ENCODE measurements at regions not wholly inside any gene's neighbourhood (a gene's known extent, or its start where the extent isn't known, plus 50 kb on each side); places are given as distances from the start of the nearest gene placed in this dataset.

DNA sequence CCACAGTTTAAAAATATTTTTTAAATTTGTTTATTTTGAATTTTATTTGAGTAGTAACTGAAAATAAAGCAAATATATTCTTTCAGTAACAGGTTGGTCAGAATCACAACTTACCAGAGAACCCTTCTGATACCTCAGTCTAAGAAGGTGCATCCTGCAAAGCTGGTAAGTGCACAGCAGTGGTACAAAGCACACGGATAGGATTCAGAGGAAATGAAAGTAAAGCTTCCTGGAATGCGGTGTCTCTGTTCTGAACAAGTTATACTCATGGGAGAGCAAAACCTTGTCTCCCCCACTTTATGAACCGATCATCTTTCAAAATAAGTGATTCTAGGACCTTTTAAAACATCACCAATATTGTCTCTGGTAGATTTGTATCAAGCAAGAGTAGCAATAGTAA is 398.3 kb downstream of the TMX3 start:
- Histone ChIP-seq H2BK20ac (ENCODE audit: low read length) (no peak overlapping the region), H2BK5ac (ENCODE audit: low read depth, low read length) (no peak overlapping the region), H3K23me2 (ENCODE audit: low read depth, low read length) (no peaks in the 10 kb centered on the region), H3K4me3 (ENCODE audit: extremely low read depth in 1 of 4, insufficient read depth in 2 of 4, low read depth in 3 of 4, low read length in 4 of 4) (no peak overlapping the region), H3K27ac (ENCODE audit: low read depth, low read length) (no peak overlapping the region), H2BK12ac (ENCODE audit: low read depth, low read length) (no peak overlapping the region), H3K27me3 (replicated peaks in 1 of 4; ENCODE audit: control insufficient read depth in 3 of 4, extremely low read depth in 1 of 4, insufficient read depth in 3 of 4, low read length in 3 of 4) (no peaks in the 10 kb centered on the region), H3K23ac (ENCODE audit: insufficient read length) (no peak overlapping the region), H4K5ac (ENCODE audit: insufficient read length, low read depth, low read length) (no peak overlapping the region), H3K79me2 (ENCODE audit: control insufficient read depth in 1 of 2, insufficient read depth in 2 of 2, low read length in 2 of 2) (no peaks in the 10 kb centered on the region), H3K4me1 (replicated peaks in 1 of 4; ENCODE audit: control insufficient read depth in 3 of 4, insufficient read depth in 4 of 4, low read length in 3 of 4) (no peaks in the 10 kb centered on the region), H3K14ac (ENCODE audit: insufficient read length) (no peak overlapping the region), H3K36me3 (ENCODE audit: control insufficient read depth in 2 of 4, insufficient read depth in 4 of 4, low read length in 3 of 4) (no peaks in the 10 kb centered on the region), H3K9me3 (ENCODE audit: insufficient read depth in 2 of 2, low read depth in 1 of 2, low read length in 1 of 2) (no peaks in the 10 kb centered on the region), H3K4ac (replicated peaks; ENCODE audit: insufficient read length, low read depth, low read length) (no peak overlapping the region), H2AK5ac (ENCODE audit: low read depth, low read length) (no peak overlapping the region), H4K91ac (replicated peaks; ENCODE audit: insufficient read length, low read length) (no peak overlapping the region), H3K18ac (ENCODE audit: extremely low read depth, low read length) (no peak overlapping the region), H4K20me1 (replicated peaks in 1 of 2; ENCODE audit: control insufficient read depth in 1 of 2, insufficient read depth in 2 of 2, low read length in 2 of 2) (no peaks in the 10 kb centered on the region), H2BK15ac (ENCODE audit: low read length) (no peak overlapping the region), H3K9ac (replicated peaks in 1 of 4; ENCODE audit: extremely low read depth in 1 of 4, low read depth in 3 of 4, low read length in 3 of 4) (no peak overlapping the region), H4K8ac (ENCODE audit: extremely low read depth, insufficient read depth, low read length) (no peak overlapping the region), H3K79me1 (ENCODE audit: low read depth, low read length) (no peaks in the 10 kb centered on the region), H3K4me2 (ENCODE audit: insufficient read depth in 1 of 2, low read depth in 2 of 2, low read length in 2 of 2) (no peak overlapping the region), H2BK120ac (replicated peaks; ENCODE audit: low read depth, low read length) (no peak overlapping the region), H3K56ac (replicated peaks; ENCODE audit: insufficient read length, low read depth, low read length) (no peak overlapping the region), H2AFZ (ENCODE audit: low read length) (no peak overlapping the region)
- DNase-seq (ENCODE audit: low read depth in 1 of 2, low spot score in 2 of 2), result no peak
- FAIRE-seq, result no peak
- no peak for TF ChIP-seq SRF (IDR thresholded peaks at IDR 0.05; ENCODE audit: low read depth, low read length)
- TF ChIP-seq, protein P1, sequence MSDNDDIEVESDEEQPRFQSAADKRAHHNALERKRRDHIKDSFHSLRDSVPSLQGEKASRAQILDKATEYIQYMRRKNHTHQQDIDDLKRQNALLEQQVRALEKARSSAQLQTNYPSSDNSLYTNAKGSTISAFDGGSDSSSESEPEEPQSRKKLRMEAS (IDR thresholded peaks at IDR 0.05), result no peak
- no peak for TF ChIP-seq ZNF274 (IDR thresholded peaks at IDR 0.05; ENCODE audit: borderline replicate concordance, extremely low read depth, low read length)
- TF ChIP-seq BRCA1 (IDR thresholded peaks at IDR 0.05; ENCODE audit: low read depth, low read length), result no peak
- CTCF ChIA-PET (ENCODE audit: partially characterized antibody), result interaction anchor here (0.5 kb wide), 1 partner anchor 18 kb away, joined by 3 read pairs; no protein-coding TSS in a partner anchor
- POLR2A ChIA-PET (ENCODE audit: partially characterized antibody), result no interaction called here
- WGBS, 2 experiments (ENCODE audit: extremely low coverage in 1 of 2, insufficient coverage in 1 of 2, insufficient read length in 1 of 2, insufficient replicate concordance in 2 of 2, low coverage in 1 of 2, low lambda C conversion rate in 2 of 2, missing lambda C conversion rate in 1 of 2), result 83% methylated on average over 3 of the region's 3 CpGs; no CpG with 5 or more reads in 1 of the 2 experiments
